Motor neuron (in vitro differentiated cells): ENCODE measurements at regions not wholly inside any gene's neighbourhood (a gene's known extent, or its start where the extent isn't known, plus 50 kb on each side); places are given as distances from the start of the nearest gene placed in this dataset.

Experiments used
- ATAC-seq, 8 experiments: fragments of 200-7000 bp; cut with Tn5 transposase; replicated peaks in 6 of 8; 2 replicates each; pipeline ENCODE4 v1.8.0; 2021; ENCODE audit warnings: mild to moderate bottlenecking in 8 of 8, moderate library complexity in 8 of 8
- H3K27ac ChIP-seq, 2 donors: fragments of 250-450 bp; sonication (Bioruptor Pico); 2 replicates each; pipeline ENCODE4 v1.9.0; 2021; ENCODE audit warnings: antibody characterized with exemption in 2 of 2, mild to moderate bottlenecking in 2 of 2, moderate library complexity in 1 of 2
- H3K4me1 ChIP-seq, 2 donors: fragments of 250-450 bp; sonication (Bioruptor Pico); replicated peaks in 1 of 2; 2 replicates each; pipeline ENCODE4 v1.6.1; 2021; ENCODE audit warnings: antibody characterized with exemption in 2 of 2, mild to moderate bottlenecking in 2 of 2, moderate library complexity in 1 of 2
- H3K4me3 ChIP-seq, 5 donors: fragments of 250-450 bp; sonication (Bioruptor Pico); 2 replicates each; pipeline ENCODE4 v1.9.0; 2021; ENCODE audit warnings: antibody characterized with exemption in 5 of 5, mild to moderate bottlenecking in 5 of 5, moderate library complexity in 4 of 5
- WGBS, 10 experiments: fragments of 450-650 bp; shearing (Covaris generic); methylation state at CpG; one replicate each; pipeline ENCODE4 v1.0.0; 2022; 5-methylcytosine and 5-hydroxymethylcytosine counted together
- in situ Hi-C, 9 experiments: fragments of 400-800 bp; cut with MboI; loops; one replicate each; pipeline ENCODE4 v1.15.0; 2021; ENCODE audit warnings: low sequenced_read_pairs in 9 of 9, low pct_unique_long_range_greater_than_20kb in 2 of 9; ENCODE audit not compliant: unreplicated experiment in 9 of 9

DNA sequence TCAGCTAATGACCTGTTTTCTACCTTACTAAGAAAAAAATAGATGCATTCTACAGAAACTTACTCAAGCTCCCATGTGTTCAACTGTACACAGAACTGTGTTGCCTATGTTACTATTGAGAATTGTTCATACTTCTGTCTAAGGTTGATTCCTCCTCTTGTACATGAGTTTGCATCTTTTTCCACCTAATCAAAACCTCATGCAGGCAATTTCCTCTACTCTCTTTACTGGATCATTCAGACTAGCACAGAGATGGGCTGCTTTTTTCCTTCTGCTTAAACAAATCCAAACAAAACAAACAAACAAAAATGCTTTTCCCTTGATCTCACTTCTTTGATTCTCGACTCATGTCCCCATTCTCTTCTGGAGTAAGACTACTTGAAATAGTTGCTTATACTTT, 58.8 kb upstream of the PTGFR start:
- Histone ChIP-seq H3K27ac (no peak overlapping the region), H3K4me3 (no peak overlapping the region), H3K4me1 (no peaks in the 10 kb centered on the region)
- in situ Hi-C loops: no loop called here
- ATAC-seq: no peak
- 0 to 75% (median 50%) methylated on average over 1 of the region's 1 CpG; no CpG with 5 or more reads in 2 of the 10 experiments for WGBS, 10 experiments

DNA sequence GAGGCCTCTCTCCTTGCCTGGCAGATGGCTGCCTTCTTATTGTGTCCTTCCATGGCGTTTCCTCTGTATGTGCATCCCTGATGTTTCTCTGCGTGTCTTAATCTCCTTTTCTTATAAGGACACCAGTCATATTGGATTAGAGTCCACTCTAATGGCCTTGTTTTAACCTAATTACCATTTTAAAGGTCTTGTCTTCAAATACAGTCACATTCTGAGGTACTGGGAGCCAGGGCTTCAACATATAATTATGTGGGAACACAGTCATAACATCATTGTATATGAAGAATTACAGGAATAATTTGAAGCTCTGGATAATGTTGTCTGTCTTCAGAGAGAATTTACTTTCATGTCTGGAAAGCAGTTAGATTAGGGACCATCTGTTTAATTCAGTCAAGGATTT, 56.4 kb upstream of the PTGFR start:
- WGBS, 10 experiments: 60 to 100% (median 83%) methylated on average over 1 to 2 of the region's 2 CpGs; no CpG with 5 or more reads in 1 of the 10 experiments

GRCh38 chr1:78436961-78437360, 53.8 kb upstream of the PTGFR start:
- no peak overlapping the region for H3K27ac ChIP-seq
- ATAC-seq: no peak
- no peak overlapping the region for H3K4me3 ChIP-seq
- H3K4me1 ChIP-seq: no peaks in the 10 kb centered on the region
- WGBS, 10 experiments: 38 to 100% (median 58%) methylated on average over 1 of the region's 1 CpG; no CpG with 5 or more reads in 2 of the 10 experiments
- in situ Hi-C loops: no loop called here

More for the DNA sequence above, 56.4 kb upstream of the PTGFR start:
- in situ Hi-C loops: no loop called here
- no peaks in the 10 kb centered on the region for H3K4me1 ChIP-seq
- H3K4me3 ChIP-seq: no peak overlapping the region
- no peak overlapping the region for H3K27ac ChIP-seq
- ATAC-seq: no peak

GRCh38 chr1:78437396-78437795, 53.4 kb upstream of the PTGFR start:
- H3K27ac ChIP-seq: no peak overlapping the region
- no peak for ATAC-seq
- WGBS, 10 experiments: 9 to 100% (median 40%) methylated on average over 1 to 5 of the region's 5 CpGs
- H3K4me1 ChIP-seq: no peaks in the 10 kb centered on the region
- in situ Hi-C loops: no loop called here
- H3K4me3 ChIP-seq: no peak overlapping the region

- Histone ChIP-seq H3K27ac (no peak overlapping the region), H3K4me1 (no peaks in the 10 kb centered on the region), H3K4me3 (no peak overlapping the region)
- no peak for ATAC-seq
- in situ Hi-C loops: no loop called here
- WGBS, 10 experiments: 86 to 100% (median 100%) methylated on average over 1 of the region's 1 CpG; no CpG with 5 or more reads in 2 of the 10 experiments
These were observed 52.8 kb upstream of the PTGFR start for GRCh38 chr1:78437941-78438340.

DNA sequence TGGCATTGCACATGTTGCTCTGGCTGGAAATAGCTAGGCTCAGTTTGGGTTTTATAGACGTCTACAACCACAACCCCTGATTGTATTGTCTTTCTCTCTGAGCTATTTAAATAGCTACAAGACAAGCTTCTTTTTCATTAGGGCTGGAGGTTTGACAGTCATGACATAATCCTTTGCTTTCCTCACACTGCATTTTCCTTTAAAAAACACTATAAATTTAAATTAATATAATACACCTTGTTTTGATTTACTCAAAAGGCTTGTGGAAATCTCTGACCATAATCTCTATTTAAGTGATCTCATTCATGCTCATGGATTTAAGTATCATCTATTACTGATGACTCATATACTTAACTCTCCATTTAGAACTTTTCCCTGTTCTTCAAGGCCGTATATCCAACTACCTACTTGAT, 50.4 kb upstream of the PTGFR start:
- Histone ChIP-seq H3K4me3 (no peak overlapping the region), H3K4me1 (no peaks in the 10 kb centered on the region), H3K27ac (no peak overlapping the region)
- WGBS, 10 experiments: 0 to 100% (median 63%) methylated on average over 1 to 2 of the region's 2 CpGs; no CpG with 5 or more reads in 1 of the 10 experiments
- in situ Hi-C loops: no loop called here
- no peak for ATAC-seq
